ENCODE measurements at regions not wholly inside any gene's neighbourhood (a gene's known extent, or its start where the extent isn't known, plus 50 kb on each side); places are given as distances from the start of the nearest gene placed in this dataset.
"Not testable (repeated sequence)": the region's sequence is repeated elsewhere in the genome, so short reads cannot be mapped to it uniquely, and the experiment has no call there.

GRCh38 chr12:89072294-89073026 lies 279.8 kb downstream of the DUSP6 start:
- Mint-ChIP-seq H3K27me3 (peaks cover 2% of the 10 kb centered on the region), H3K4me1 (no peaks in the 10 kb centered on the region), H3K27ac (ENCODE audit: low read depth) (no peak overlapping the region), H3K4me3 (no peak overlapping the region), H3K36me3 (ENCODE audit: insufficient read depth) (peaks cover 2% of the 10 kb centered on the region), H3K9me3 (no peaks in the 10 kb centered on the region)
- ATAC-seq (replicated peaks; ENCODE audit: extremely low read depth, poor library complexity, severe bottlenecking) (no peak), DNase-seq (ENCODE audit: low spot score in 2 of 2) (no peak)

- ATAC-seq (replicated peaks; ENCODE audit: extremely low read depth, poor library complexity, severe bottlenecking) (no peak), DNase-seq (ENCODE audit: low spot score in 2 of 2) (no peak)
- Mint-ChIP-seq H3K9me3 (no peaks in the 10 kb centered on the region), H3K36me3 (ENCODE audit: insufficient read depth) (peaks cover 2% of the 10 kb centered on the region), H3K4me3 (no peak overlapping the region), H3K27me3 (peaks cover 18% of the 10 kb centered on the region), H3K27ac (ENCODE audit: low read depth) (no peak overlapping the region), H3K4me1 (no peaks in the 10 kb centered on the region)
Measured at GRCh38 chr12:89070603-89071002, 281.7 kb downstream of the DUSP6 start.

GRCh38 chr12:89069431-89069830 lies 282.9 kb downstream of the DUSP6 start:
- Mint-ChIP-seq H3K9me3 (no peaks in the 10 kb centered on the region), H3K27ac (ENCODE audit: low read depth) (no peak overlapping the region), H3K36me3 (ENCODE audit: insufficient read depth) (peaks cover 2% of the 10 kb centered on the region), H3K4me3 (no peak overlapping the region), H3K27me3 (peaks cover 29% of the 10 kb centered on the region), H3K4me1 (no peaks in the 10 kb centered on the region)
- DNase-seq (ENCODE audit: low spot score in 2 of 2) (no peak), ATAC-seq (replicated peaks; ENCODE audit: extremely low read depth, poor library complexity, severe bottlenecking) (no peak)

GRCh38 chr12:89067421-89068187 lies 284.7 kb downstream of the DUSP6 start:
- H3K9me3 Mint-ChIP-seq = no peaks in the 10 kb centered on the region
- H3K36me3 Mint-ChIP-seq (ENCODE audit: insufficient read depth) = peaks cover 2% of the 10 kb centered on the region
- ATAC-seq (replicated peaks; ENCODE audit: extremely low read depth, poor library complexity, severe bottlenecking) (no peak), DNase-seq (ENCODE audit: low spot score in 2 of 2) (no peak)
- H3K4me3 Mint-ChIP-seq = no peak overlapping the region
- peaks cover 39% of the 10 kb centered on the region for H3K27me3 Mint-ChIP-seq
- no peaks in the 10 kb centered on the region for H3K4me1 Mint-ChIP-seq
- H3K27ac Mint-ChIP-seq (ENCODE audit: low read depth) = no peak overlapping the region

- no peaks in the 10 kb centered on the region for H3K4me1 Mint-ChIP-seq
- H3K4me3 Mint-ChIP-seq = no peak overlapping the region
- DNase-seq (ENCODE audit: low spot score in 2 of 2) = no peak
- ATAC-seq (replicated peaks; ENCODE audit: extremely low read depth, poor library complexity, severe bottlenecking) = no peak
- H3K9me3 Mint-ChIP-seq = no peaks in the 10 kb centered on the region
- H3K27me3 Mint-ChIP-seq = peaks cover 44% of the 10 kb centered on the region
- H3K27ac Mint-ChIP-seq (ENCODE audit: low read depth) = no peak overlapping the region
- H3K36me3 Mint-ChIP-seq (ENCODE audit: insufficient read depth) = peaks cover 2% of the 10 kb centered on the region
Measured at GRCh38 chr12:89064780-89065179, 287.5 kb downstream of the DUSP6 start.

- ATAC-seq (replicated peaks; ENCODE audit: extremely low read depth, poor library complexity, severe bottlenecking) (no peak), DNase-seq (ENCODE audit: low spot score in 2 of 2) (no peak)
- no peak overlapping the region for H3K4me3 Mint-ChIP-seq
- H3K27me3 Mint-ChIP-seq = peaks cover 50% of the 10 kb centered on the region
- no peak overlapping the region for H3K27ac Mint-ChIP-seq (ENCODE audit: low read depth)
- peaks cover 2% of the 10 kb centered on the region for H3K36me3 Mint-ChIP-seq (ENCODE audit: insufficient read depth)
- no peaks in the 10 kb centered on the region for H3K4me1 Mint-ChIP-seq
- no peaks in the 10 kb centered on the region for H3K9me3 Mint-ChIP-seq
Measured at GRCh38 chr12:89064151-89064550, 288.1 kb downstream of the DUSP6 start.

- H3K27me3 Mint-ChIP-seq = peaks cover 53% of the 10 kb centered on the region
- no peaks in the 10 kb centered on the region for H3K4me1 Mint-ChIP-seq
- H3K36me3 Mint-ChIP-seq (ENCODE audit: insufficient read depth) = peaks cover under 1% of the 10 kb centered on the region
- H3K4me3 Mint-ChIP-seq = no peak overlapping the region
- H3K9me3 Mint-ChIP-seq = no peaks in the 10 kb centered on the region
- no peak overlapping the region for H3K27ac Mint-ChIP-seq (ENCODE audit: low read depth)
- DNase-seq (ENCODE audit: low spot score in 2 of 2) (no peak), ATAC-seq (replicated peaks; ENCODE audit: extremely low read depth, poor library complexity, severe bottlenecking) (no peak)
Measured at GRCh38 chr12:89062996-89063395, 289.3 kb downstream of the DUSP6 start.

GRCh38 chr12:89059721-89060541 lies 292.4 kb downstream of the DUSP6 start:
- no peak overlapping the region for H3K27ac Mint-ChIP-seq (ENCODE audit: low read depth)
- no peaks in the 10 kb centered on the region for H3K9me3 Mint-ChIP-seq
- H3K36me3 Mint-ChIP-seq (ENCODE audit: insufficient read depth) = no peaks in the 10 kb centered on the region
- peaks cover 29% of the 10 kb centered on the region for H3K27me3 Mint-ChIP-seq
- H3K4me3 Mint-ChIP-seq = no peak overlapping the region
- ATAC-seq (replicated peaks; ENCODE audit: extremely low read depth, poor library complexity, severe bottlenecking) (no peak), DNase-seq (ENCODE audit: low spot score in 2 of 2) (no peak)
- H3K4me1 Mint-ChIP-seq = no peaks in the 10 kb centered on the region

GRCh38 chr12:89059056-89059455 lies 293.2 kb downstream of the DUSP6 start:
- ATAC-seq (replicated peaks; ENCODE audit: extremely low read depth, poor library complexity, severe bottlenecking) (no peak), DNase-seq (ENCODE audit: low spot score in 2 of 2) (no peak)
- H3K9me3 Mint-ChIP-seq = no peaks in the 10 kb centered on the region
- peaks cover 20% of the 10 kb centered on the region for H3K27me3 Mint-ChIP-seq
- H3K36me3 Mint-ChIP-seq (ENCODE audit: insufficient read depth) = no peaks in the 10 kb centered on the region
- no peaks in the 10 kb centered on the region for H3K4me1 Mint-ChIP-seq
- no peak overlapping the region for H3K4me3 Mint-ChIP-seq
- H3K27ac Mint-ChIP-seq (ENCODE audit: low read depth) = no peak overlapping the region

GRCh38 chr12:89058402-89058801 lies 293.9 kb downstream of the DUSP6 start:
- no peaks in the 10 kb centered on the region for H3K4me1 Mint-ChIP-seq
- H3K9me3 Mint-ChIP-seq = no peaks in the 10 kb centered on the region
- DNase-seq (ENCODE audit: low spot score in 2 of 2) (no peak), ATAC-seq (replicated peaks; ENCODE audit: extremely low read depth, poor library complexity, severe bottlenecking) (no peak)
- no peak overlapping the region for H3K27ac Mint-ChIP-seq (ENCODE audit: low read depth)
- H3K27me3 Mint-ChIP-seq = peaks cover 14% of the 10 kb centered on the region
- no peaks in the 10 kb centered on the region for H3K36me3 Mint-ChIP-seq (ENCODE audit: insufficient read depth)
- H3K4me3 Mint-ChIP-seq = no peak overlapping the region

GRCh38 chr12:89053817-89054216 lies 298.5 kb downstream of the DUSP6 start:
- not testable (repeated sequence) for H3K27ac Mint-ChIP-seq (ENCODE audit: low read depth); H3K36me3 Mint-ChIP-seq (ENCODE audit: insufficient read depth); H3K4me1 Mint-ChIP-seq; H3K4me3 Mint-ChIP-seq; H3K9me3 Mint-ChIP-seq; DNase-seq (ENCODE audit: low spot score in 2 of 2); ATAC-seq (replicated peaks; ENCODE audit: extremely low read depth, poor library complexity, severe bottlenecking); H3K27me3 Mint-ChIP-seq

- DNase-seq (ENCODE audit: low spot score in 2 of 2) (no peak), ATAC-seq (replicated peaks; ENCODE audit: extremely low read depth, poor library complexity, severe bottlenecking) (no peak)
- Mint-ChIP-seq H3K4me3 (no peak overlapping the region), H3K27me3 (no peaks in the 10 kb centered on the region), H3K27ac (ENCODE audit: low read depth) (no peak overlapping the region), H3K4me1 (no peaks in the 10 kb centered on the region), H3K9me3 (no peaks in the 10 kb centered on the region), H3K36me3 (ENCODE audit: insufficient read depth) (peaks cover 3% of the 10 kb centered on the region)
Measured at GRCh38 chr12:89051065-89051677, 301.1 kb downstream of the DUSP6 start.
